ENCODE measurements at regions not wholly inside any gene's neighbourhood (a gene's known extent, or its start where the extent isn't known, plus 50 kb on each side); places are given as distances from the start of the nearest gene placed in this dataset.

- no peak for DNase-seq (ENCODE audit: low read depth in 4 of 4, low spot score in 3 of 4)
Measured at GRCh38 chr9:79807971-79808370, 236.2 kb downstream of the TLE4 start.

- no peak for DNase-seq (ENCODE audit: low read depth in 4 of 4, low spot score in 3 of 4)
Measured at GRCh38 chr9:79806086-79806485, 234.3 kb downstream of the TLE4 start.

- no peak for DNase-seq (ENCODE audit: low read depth in 4 of 4, low spot score in 3 of 4)
Measured at GRCh38 chr9:79801459-79801858, 229.7 kb downstream of the TLE4 start.

- DNase-seq (ENCODE audit: low read depth in 4 of 4, low spot score in 3 of 4) = no peak
Measured at GRCh38 chr9:79800578-79800977, 228.8 kb downstream of the TLE4 start.

GRCh38 chr9:79799691-79800335, 228.0 kb downstream of the TLE4 start:
- DNase-seq (ENCODE audit: low read depth in 4 of 4, low spot score in 3 of 4) = no peak

GRCh38 chr9:79798450-79798849, 226.7 kb downstream of the TLE4 start:
- DNase-seq (ENCODE audit: low read depth in 4 of 4, low spot score in 3 of 4) = no peak

GRCh38 chr9:79796411-79796810, 224.6 kb downstream of the TLE4 start:
- DNase-seq (ENCODE audit: low read depth in 4 of 4, low spot score in 3 of 4) = no peak

GRCh38 chr9:79788662-79789061, 216.9 kb downstream of the TLE4 start:
- DNase-seq (ENCODE audit: low read depth in 4 of 4, low spot score in 3 of 4) = no peak

GRCh38 chr9:79781263-79781662, 209.5 kb downstream of the TLE4 start:
- no peak for DNase-seq (ENCODE audit: low read depth in 4 of 4, low spot score in 3 of 4)

- no peak for DNase-seq (ENCODE audit: low read depth in 4 of 4, low spot score in 3 of 4)
Measured at GRCh38 chr9:79780559-79780958, 208.8 kb downstream of the TLE4 start.

- DNase-seq (ENCODE audit: low read depth in 4 of 4, low spot score in 3 of 4) = no peak
Measured at GRCh38 chr9:79779901-79780300, 208.1 kb downstream of the TLE4 start.

GRCh38 chr9:79778581-79778980, 206.8 kb downstream of the TLE4 start:
- DNase-seq (ENCODE audit: low read depth in 4 of 4, low spot score in 3 of 4) = no peak

GRCh38 chr9:79776581-79776980, 204.8 kb downstream of the TLE4 start:
- no peak for DNase-seq (ENCODE audit: low read depth in 4 of 4, low spot score in 3 of 4)
